H9 (cell line): ENCODE measurements at regions not wholly inside any gene's neighbourhood (a gene's known extent, or its start where the extent isn't known, plus 50 kb on each side); places are given as distances from the start of the nearest gene placed in this dataset.

Experiments
- DNase-seq: peaks from one replicate; pipeline ENCODE4 v3.0.0-alpha.2; 2017
- H2AFZ ChIP-seq: one replicate; pipeline ENCODE4 v1.6.1; 2013; ENCODE audit warnings: mild to moderate bottlenecking, low read length, control low read depth, moderate library complexity
- H2AK5ac ChIP-seq: 2 replicates; pipeline ENCODE4 v1.6.1; 2013; ENCODE audit warnings: low read length, control low read depth, mixed read lengths; ENCODE audit not compliant: insufficient read length
- H2BK120ac ChIP-seq: one replicate; pipeline ENCODE4 v1.6.1; 2013; ENCODE audit warnings: low read depth, mild to moderate bottlenecking, low read length, control low read depth, inconsistent platforms; ENCODE audit not compliant: poor library complexity, severe bottlenecking
- H2BK12ac ChIP-seq: 2 replicates; pipeline ENCODE4 v1.6.1; 2013; ENCODE audit warnings: low read length, control low read depth, mixed read lengths, low read depth; ENCODE audit not compliant: insufficient read length
- H2BK15ac ChIP-seq: 2 replicates; pipeline ENCODE4 v1.6.1; 2013; ENCODE audit warnings: low read depth, low read length, control low read depth
- H2BK20ac ChIP-seq: one replicate; pipeline ENCODE4 v1.6.1; 2013; ENCODE audit warnings: low read depth, mild to moderate bottlenecking, low read length, control low read depth, inconsistent platforms; ENCODE audit not compliant: poor library complexity, severe bottlenecking
- H2BK5ac ChIP-seq: 2 replicates; pipeline ENCODE4 v1.6.1; 2013; ENCODE audit warnings: low read length, control low read depth, mixed read lengths; ENCODE audit not compliant: insufficient read length
- H3K14ac ChIP-seq: 2 replicates; pipeline ENCODE4 v1.6.1; 2013; ENCODE audit warnings: low read length, control low read depth; ENCODE audit not compliant: insufficient read depth
- H3K18ac ChIP-seq: 2 replicates; pipeline ENCODE4 v1.6.1; 2013; ENCODE audit warnings: low read depth, mild to moderate bottlenecking, mixed read lengths, low read length, control low read depth; ENCODE audit not compliant: insufficient read length
- H3K23ac ChIP-seq: 2 replicates; pipeline ENCODE4 v1.6.1; 2013; ENCODE audit warnings: low read length, control low read depth, mixed read lengths, low read depth; ENCODE audit not compliant: insufficient read length
- H3K23me2 ChIP-seq: 2 replicates; pipeline ENCODE4 v1.6.1; 2013; ENCODE audit warnings: low read depth, mild to moderate bottlenecking, mixed read lengths, low read length, control low read depth; ENCODE audit not compliant: insufficient read length, poor library complexity, severe bottlenecking
- H3K27ac ChIP-seq: 2 replicates; pipeline ENCODE4 v1.5.1; 2013; ENCODE audit warnings: low read length, control low read depth, mixed read lengths, low read depth; ENCODE audit not compliant: insufficient read length
- H3K27me3 ChIP-seq: 2 replicates; pipeline ENCODE4 v1.6.1; 2013; ENCODE audit warnings: low read length, control low read depth, inconsistent platforms; ENCODE audit not compliant: insufficient read depth
- H3K4ac ChIP-seq: 2 replicates; pipeline ENCODE4 v1.6.1; 2013; ENCODE audit warnings: low read depth, mild to moderate bottlenecking, control low read depth, inconsistent platforms, low read length, moderate library complexity
- H3K4me1 ChIP-seq: 2 replicates; pipeline ENCODE4 v1.6.1; 2013; ENCODE audit warnings: low read length, control low read depth, inconsistent platforms; ENCODE audit not compliant: insufficient read depth
- H3K4me2 ChIP-seq: 2 replicates; pipeline ENCODE4 v1.6.1; 2013; ENCODE audit warnings: low read length, control low read depth, mixed read lengths; ENCODE audit not compliant: insufficient read length, insufficient read depth
- H3K56ac ChIP-seq: 2 replicates; pipeline ENCODE4 v1.6.1; 2013; ENCODE audit warnings: low read depth, mild to moderate bottlenecking, mixed read lengths, low read length, control low read depth; ENCODE audit not compliant: insufficient read length
- H3K79me1 ChIP-seq: 2 replicates; pipeline ENCODE4 v1.6.1; 2013; ENCODE audit warnings: low read depth, mild to moderate bottlenecking, moderate library complexity, low read length, control low read depth, inconsistent platforms; ENCODE audit not compliant: insufficient read depth, poor library complexity, severe bottlenecking
- H3K79me2 ChIP-seq: 2 replicates; pipeline ENCODE4 v1.6.1; 2013; ENCODE audit warnings: low read length, control low read depth, inconsistent platforms; ENCODE audit not compliant: insufficient read depth
- H3K9ac ChIP-seq: 2 replicates; pipeline ENCODE4 v1.6.1; 2013; ENCODE audit warnings: low read length, control low read depth, mixed read lengths; ENCODE audit not compliant: insufficient read length; ENCODE audit errors: extremely low read depth
- H3K9me3 ChIP-seq: one replicate; pipeline ENCODE4 v1.6.1; 2013; ENCODE audit warnings: low read depth, low read length, inconsistent platforms; ENCODE audit not compliant: control insufficient read depth
- H3T11ph ChIP-seq: one replicate; pipeline ENCODE4 v1.6.1; 2013; ENCODE audit warnings: mild to moderate bottlenecking, low read length, control low read depth, inconsistent platforms
- H4K20me1 ChIP-seq: one replicate; pipeline ENCODE4 v1.6.1; 2013; ENCODE audit not compliant: control insufficient read depth, insufficient read length, insufficient read depth
- H4K5ac ChIP-seq: 2 replicates; pipeline ENCODE4 v1.6.1; 2013; ENCODE audit warnings: low read depth, mild to moderate bottlenecking, mixed read lengths, low read length, control low read depth; ENCODE audit not compliant: insufficient read length
- H4K8ac ChIP-seq: replicated peaks from 2 replicates; pipeline ENCODE4 v1.6.1; 2013; ENCODE audit warnings: low read length, control low read depth, mixed read lengths, low read depth; ENCODE audit not compliant: insufficient read length
- H4K91ac ChIP-seq: 2 replicates; pipeline ENCODE4 v1.6.1; 2013; ENCODE audit warnings: low read depth, mild to moderate bottlenecking, moderate library complexity, mixed read lengths, low read length, control low read depth; ENCODE audit not compliant: insufficient read length
- H3K27ac Mint-ChIP-seq, 3 experiments: 2 replicates in 2 of 3; 3 replicates in 1 of 3; pipeline ENCODE4 v1.8.0; 2020 to 2021; ENCODE audit warnings: mixed read lengths in 3 of 3, mild to moderate bottlenecking in 1 of 3, moderate library complexity in 1 of 3
- H3K27me3 Mint-ChIP-seq: 2 replicates; pipeline ENCODE4 v1.8.0; 2021; ENCODE audit warnings: low read depth, mild to moderate bottlenecking, moderate library complexity, mixed read lengths
- H3K36me3 Mint-ChIP-seq, 3 experiments: 2 replicates in 2 of 3; 3 replicates in 1 of 3; pipeline ENCODE4 v1.8.0; 2020 to 2021; ENCODE audit warnings: low read depth in 3 of 3, mixed read lengths in 3 of 3; ENCODE audit not compliant: insufficient read depth in 1 of 3
- H3K4me1 Mint-ChIP-seq, 2 experiments: 2 replicates each; pipeline ENCODE4 v1.8.0; 2020; ENCODE audit warnings: mixed read lengths in 2 of 2
- H3K4me3 Mint-ChIP-seq, 2 experiments: 2 replicates in 1 of 2; 3 replicates in 1 of 2; pipeline ENCODE4 v1.8.0; 2020 to 2021; ENCODE audit warnings: mild to moderate bottlenecking in 2 of 2, mixed read lengths in 2 of 2, moderate library complexity in 1 of 2
- H3K9me3 Mint-ChIP-seq, 2 experiments: 2 replicates in 1 of 2; 3 replicates in 1 of 2; pipeline ENCODE4 v1.8.0; 2020; ENCODE audit warnings: mild to moderate bottlenecking in 2 of 2, mixed read lengths in 2 of 2, moderate library complexity in 1 of 2
- WGBS: extraction: QIAGEN DNeasy Blood & Tissue Kit; methylation state at CpG from one replicate; pipeline ENCODE4 v1.1.7; 2013; ENCODE audit warnings: missing lambda C conversion rate, low lambda C conversion rate, mixed read lengths; ENCODE audit not compliant: insufficient read length; ENCODE audit errors: extremely low coverage; 5-methylcytosine and 5-hydroxymethylcytosine counted together
- TF ChIP-seq, protein P1 (sequence below): fragments of 200-600 bp; sonication (generic); conservative IDR thresholded peaks from 3 replicates; pipeline ENCODE4 v1.8.0; 2021; ENCODE audit warnings: antibody characterized with exemption, mild to moderate bottlenecking

DNA sequence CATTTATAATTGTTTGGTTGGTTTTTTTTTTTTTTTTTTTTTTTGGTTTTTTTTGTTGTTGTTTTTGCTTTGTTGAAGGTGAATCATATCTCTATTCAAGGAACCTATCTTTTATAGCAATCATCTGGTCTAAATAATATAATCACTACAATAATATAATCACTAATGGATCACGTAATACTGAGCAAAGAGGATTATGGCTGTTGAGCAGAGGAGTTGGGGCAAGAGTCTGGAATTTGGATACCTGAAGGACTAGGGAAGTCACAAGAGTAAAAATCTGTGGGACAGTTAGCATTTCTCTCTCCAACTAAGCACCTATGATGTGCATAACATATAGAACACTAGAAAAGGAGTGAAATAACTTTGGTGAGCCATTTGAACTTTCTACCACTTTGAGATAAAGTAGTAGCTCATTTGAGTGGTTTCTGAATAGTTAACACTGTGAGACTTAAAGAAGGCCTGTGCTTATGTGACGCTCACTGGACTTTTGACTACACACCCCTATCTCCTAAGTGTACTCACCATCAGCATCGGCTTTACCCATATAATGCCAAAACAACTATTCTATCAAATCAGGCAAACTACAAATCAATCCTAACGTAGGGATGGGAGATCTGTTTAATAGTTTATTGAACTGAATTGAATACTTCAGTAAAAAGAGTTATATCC is 564.9 kb upstream of the TUSC1 start:
- Histone ChIP-seq H3K9ac (no peak overlapping the region), H4K20me1 (no peaks in the 10 kb centered on the region), H3K23me2 (no peaks in the 10 kb centered on the region), H2BK5ac (no peak overlapping the region), H3K79me2 (no peaks in the 10 kb centered on the region), H3K18ac (no peak overlapping the region), H2BK15ac (no peak overlapping the region), H3K56ac (no peak overlapping the region), H3K23ac (no peak overlapping the region), H2AK5ac (no peak overlapping the region), H2BK20ac (no peak overlapping the region), H3K14ac (no peak overlapping the region), H4K8ac (no peak overlapping the region), H3K79me1 (no peaks in the 10 kb centered on the region), H3T11ph (no peak overlapping the region), H4K5ac (no peak overlapping the region), H3K27me3 (no peaks in the 10 kb centered on the region), H3K4me2 (no peak overlapping the region), H3K4ac (no peak overlapping the region), H2AFZ (no peak overlapping the region), H3K27ac (no peak overlapping the region), H3K9me3 (no peaks in the 10 kb centered on the region), H2BK12ac (no peak overlapping the region), H2BK120ac (no peak overlapping the region), H3K4me1 (no peaks in the 10 kb centered on the region), H4K91ac (no peak overlapping the region)
- WGBS = no CpG with 5 or more reads among the region's 4 CpGs
- H3K9me3 Mint-ChIP-seq = no peaks in the 10 kb centered on the region
- DNase-seq = no peak
- H3K36me3 Mint-ChIP-seq = no peaks in the 10 kb centered on the region
- H3K27me3 Mint-ChIP-seq = no peaks in the 10 kb centered on the region
- H3K4me3 Mint-ChIP-seq = no peak overlapping the region
- TF ChIP-seq, protein P1, sequence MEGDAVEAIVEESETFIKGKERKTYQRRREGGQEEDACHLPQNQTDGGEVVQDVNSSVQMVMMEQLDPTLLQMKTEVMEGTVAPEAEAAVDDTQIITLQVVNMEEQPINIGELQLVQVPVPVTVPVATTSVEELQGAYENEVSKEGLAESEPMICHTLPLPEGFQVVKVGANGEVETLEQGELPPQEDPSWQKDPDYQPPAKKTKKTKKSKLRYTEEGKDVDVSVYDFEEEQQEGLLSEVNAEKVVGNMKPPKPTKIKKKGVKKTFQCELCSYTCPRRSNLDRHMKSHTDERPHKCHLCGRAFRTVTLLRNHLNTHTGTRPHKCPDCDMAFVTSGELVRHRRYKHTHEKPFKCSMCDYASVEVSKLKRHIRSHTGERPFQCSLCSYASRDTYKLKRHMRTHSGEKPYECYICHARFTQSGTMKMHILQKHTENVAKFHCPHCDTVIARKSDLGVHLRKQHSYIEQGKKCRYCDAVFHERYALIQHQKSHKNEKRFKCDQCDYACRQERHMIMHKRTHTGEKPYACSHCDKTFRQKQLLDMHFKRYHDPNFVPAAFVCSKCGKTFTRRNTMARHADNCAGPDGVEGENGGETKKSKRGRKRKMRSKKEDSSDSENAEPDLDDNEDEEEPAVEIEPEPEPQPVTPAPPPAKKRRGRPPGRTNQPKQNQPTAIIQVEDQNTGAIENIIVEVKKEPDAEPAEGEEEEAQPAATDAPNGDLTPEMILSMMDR = no peak
- no peak overlapping the region for H3K27ac Mint-ChIP-seq
- H3K4me1 Mint-ChIP-seq = no peaks in the 10 kb centered on the region
